ENCODE measurements at regions not wholly inside any gene's neighbourhood (a gene's known extent, or its start where the extent isn't known, plus 50 kb on each side); places are given as distances from the start of the nearest gene placed in this dataset.

- H3K27me3 ChIP-seq, result no peaks in the 10 kb centered on the region
- TF ChIP-seq CTCF (IDR thresholded peaks at IDR 0.05), result no peak
- TF ChIP-seq POLR2A (IDR thresholded peaks at IDR 0.05), result no peak
- H3K9me3 ChIP-seq (replicated peaks in 1 of 3), result no peaks in the 10 kb centered on the region
- H3K27ac ChIP-seq, result no peak overlapping the region
- 35 to 49% (median 45%) methylated on average over 3 of the region's 3 CpGs for WGBS, 4 donors
- peaks cover 0 to 18% of the 10 kb centered on the region in 2 donors for H3K4me1 ChIP-seq (replicated peaks in 1 of 2)
- no peaks in the 10 kb centered on the region for H3K36me3 ChIP-seq (replicated peaks in 1 of 2)
- no peak for DNase-seq
- intact Hi-C loops (cut with DNase I), result no loop called here
- H3K4me3 ChIP-seq, result no peak overlapping the region
Measured at GRCh38 chr15:67968966-67969365, 85.1 kb upstream of the PIAS1 start.

GRCh38 chr15:67969892-67970291, 84.2 kb upstream of the PIAS1 start:
- Histone ChIP-seq H3K4me1 (replicated peaks in 1 of 2) (peaks cover 0 to 18% of the 10 kb centered on the region in 2 donors), H3K27me3 (no peaks in the 10 kb centered on the region), H3K36me3 (replicated peaks in 1 of 2) (no peaks in the 10 kb centered on the region), H3K4me3 (no peak overlapping the region), H3K27ac (no peak overlapping the region), H3K9me3 (replicated peaks in 1 of 3) (no peaks in the 10 kb centered on the region)
- WGBS, 4 donors, result 77 to 93% (median 85%) methylated on average over 3 of the region's 3 CpGs
- intact Hi-C loops (cut with DNase I), result no loop called here
- DNase-seq, result no peak
- TF ChIP-seq POLR2A (IDR thresholded peaks at IDR 0.05) (no peak), CTCF (IDR thresholded peaks at IDR 0.05) (no peak)

- 44 to 67% (median 56%) methylated on average over 4 of the region's 4 CpGs for WGBS, 4 donors
- no peak for DNase-seq
- intact Hi-C loops (cut with DNase I), result no loop called here
- Histone ChIP-seq H3K4me1 (replicated peaks in 1 of 2) (peaks cover 0 to 18% of the 10 kb centered on the region in 2 donors), H3K36me3 (replicated peaks in 1 of 2) (no peaks in the 10 kb centered on the region), H3K9me3 (replicated peaks in 1 of 3) (no peaks in the 10 kb centered on the region), H3K27ac (no peak overlapping the region), H3K4me3 (no peak overlapping the region), H3K27me3 (no peaks in the 10 kb centered on the region)
- no peak for TF ChIP-seq CTCF (IDR thresholded peaks at IDR 0.05)
Measured at GRCh38 chr15:67972377-67972776, 81.7 kb upstream of the PIAS1 start.

GRCh38 chr15:67973846-67974245, 80.3 kb upstream of the PIAS1 start:
- no peaks in the 10 kb centered on the region for H3K9me3 ChIP-seq (replicated peaks in 1 of 3)
- DNase-seq, result no peak
- no peaks in the 10 kb centered on the region for H3K27me3 ChIP-seq
- H3K36me3 ChIP-seq (replicated peaks in 1 of 2), result no peaks in the 10 kb centered on the region
- no peak overlapping the region for H3K4me3 ChIP-seq
- intact Hi-C loops (cut with DNase I), result no loop called here
- H3K4me1 ChIP-seq (replicated peaks in 1 of 2), result peaks cover 0 to 4% of the 10 kb centered on the region in 2 donors
- TF ChIP-seq POLR2A (IDR thresholded peaks at IDR 0.05) (no peak), CTCF (IDR thresholded peaks at IDR 0.05) (no peak)
- 86 to 97% (median 92%) methylated on average over 4 of the region's 4 CpGs for WGBS, 4 donors
- H3K27ac ChIP-seq, result no peak overlapping the region

Measured in adrenal gland (tissue), 9 donors.